ENCODE measurements at regions not wholly inside any gene's neighbourhood (a gene's known extent, or its start where the extent isn't known, plus 50 kb on each side); places are given as distances from the start of the nearest gene placed in this dataset.

DNA sequence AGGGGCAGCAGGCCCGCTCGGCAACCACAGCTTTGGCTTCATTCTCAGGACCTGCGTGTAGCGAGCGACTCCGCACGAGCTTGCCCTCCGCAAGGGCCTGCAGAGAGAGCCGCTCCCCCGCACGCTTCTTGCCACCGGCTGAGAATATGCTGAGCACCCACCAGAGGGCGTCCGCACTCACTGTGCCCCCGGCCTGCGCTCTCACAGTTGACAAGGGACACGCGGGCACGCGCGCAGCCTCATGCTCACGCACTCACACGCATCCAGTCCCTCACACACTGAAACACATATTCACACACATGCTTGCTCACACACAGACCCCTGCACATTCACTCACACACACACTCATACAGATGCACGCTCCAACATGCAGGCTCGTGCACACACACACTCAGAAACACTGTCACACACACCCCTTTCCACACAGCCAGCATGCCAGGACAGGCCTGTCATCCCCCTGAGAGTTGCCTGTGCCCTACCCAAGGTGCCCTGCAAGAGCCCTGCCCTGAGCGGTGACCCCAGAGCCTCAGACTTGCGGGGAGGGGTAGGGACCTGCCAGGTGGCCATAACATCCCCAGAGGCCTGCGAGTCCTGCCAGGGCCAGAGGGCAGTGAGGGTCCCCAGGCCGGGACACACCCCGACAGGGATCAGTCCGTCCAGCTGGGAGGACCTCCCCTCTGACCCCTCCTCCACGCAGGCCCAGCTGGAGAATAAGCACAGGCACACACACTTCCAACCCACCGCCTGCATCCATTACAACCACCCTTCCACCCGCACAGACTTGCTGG lies 174.1 kb downstream of the BMP7 start:
- TF ChIP-seq, protein P1, sequence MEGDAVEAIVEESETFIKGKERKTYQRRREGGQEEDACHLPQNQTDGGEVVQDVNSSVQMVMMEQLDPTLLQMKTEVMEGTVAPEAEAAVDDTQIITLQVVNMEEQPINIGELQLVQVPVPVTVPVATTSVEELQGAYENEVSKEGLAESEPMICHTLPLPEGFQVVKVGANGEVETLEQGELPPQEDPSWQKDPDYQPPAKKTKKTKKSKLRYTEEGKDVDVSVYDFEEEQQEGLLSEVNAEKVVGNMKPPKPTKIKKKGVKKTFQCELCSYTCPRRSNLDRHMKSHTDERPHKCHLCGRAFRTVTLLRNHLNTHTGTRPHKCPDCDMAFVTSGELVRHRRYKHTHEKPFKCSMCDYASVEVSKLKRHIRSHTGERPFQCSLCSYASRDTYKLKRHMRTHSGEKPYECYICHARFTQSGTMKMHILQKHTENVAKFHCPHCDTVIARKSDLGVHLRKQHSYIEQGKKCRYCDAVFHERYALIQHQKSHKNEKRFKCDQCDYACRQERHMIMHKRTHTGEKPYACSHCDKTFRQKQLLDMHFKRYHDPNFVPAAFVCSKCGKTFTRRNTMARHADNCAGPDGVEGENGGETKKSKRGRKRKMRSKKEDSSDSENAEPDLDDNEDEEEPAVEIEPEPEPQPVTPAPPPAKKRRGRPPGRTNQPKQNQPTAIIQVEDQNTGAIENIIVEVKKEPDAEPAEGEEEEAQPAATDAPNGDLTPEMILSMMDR (IDR thresholded peaks at IDR 0.05; ENCODE audit: borderline replicate concordance, insufficient read depth, low read depth, low read length), result peak; percentile 82
- no peak overlapping the region for H3K4me3 ChIP-seq (ENCODE audit: low read depth, low read length)

GRCh38 chr20:57092900-57093530 lies 173.4 kb downstream of the BMP7 start:
- no peak overlapping the region for H3K4me3 ChIP-seq (ENCODE audit: low read depth, low read length)
- TF ChIP-seq, protein P1 (IDR thresholded peaks at IDR 0.05; ENCODE audit: borderline replicate concordance, insufficient read depth, low read depth, low read length), result no peak

DNA sequence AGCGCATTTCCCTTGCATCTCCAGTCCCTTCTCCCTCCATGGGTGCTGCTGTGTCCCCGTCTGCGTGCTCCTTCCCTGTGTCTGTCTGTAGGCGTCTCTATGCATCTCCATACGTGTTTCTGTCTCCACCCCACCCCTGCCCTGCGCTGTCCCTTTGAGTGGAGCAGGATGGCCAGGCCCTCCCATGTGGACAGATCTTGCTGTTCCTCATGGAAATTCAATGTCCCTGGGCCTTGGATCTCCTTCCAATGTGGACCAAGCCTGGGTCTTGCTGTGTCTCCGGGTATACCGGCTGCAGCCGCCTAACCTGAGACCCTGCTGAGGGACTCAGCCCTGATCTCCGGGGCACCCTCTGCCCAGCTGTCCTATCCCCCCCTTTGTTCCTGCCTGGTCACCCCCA lies 172.7 kb downstream of the BMP7 start:
- no peak overlapping the region for H3K4me3 ChIP-seq (ENCODE audit: low read depth, low read length)
- TF ChIP-seq, protein P1 (IDR thresholded peaks at IDR 0.05; ENCODE audit: borderline replicate concordance, insufficient read depth, low read depth, low read length), result no peak

DNA sequence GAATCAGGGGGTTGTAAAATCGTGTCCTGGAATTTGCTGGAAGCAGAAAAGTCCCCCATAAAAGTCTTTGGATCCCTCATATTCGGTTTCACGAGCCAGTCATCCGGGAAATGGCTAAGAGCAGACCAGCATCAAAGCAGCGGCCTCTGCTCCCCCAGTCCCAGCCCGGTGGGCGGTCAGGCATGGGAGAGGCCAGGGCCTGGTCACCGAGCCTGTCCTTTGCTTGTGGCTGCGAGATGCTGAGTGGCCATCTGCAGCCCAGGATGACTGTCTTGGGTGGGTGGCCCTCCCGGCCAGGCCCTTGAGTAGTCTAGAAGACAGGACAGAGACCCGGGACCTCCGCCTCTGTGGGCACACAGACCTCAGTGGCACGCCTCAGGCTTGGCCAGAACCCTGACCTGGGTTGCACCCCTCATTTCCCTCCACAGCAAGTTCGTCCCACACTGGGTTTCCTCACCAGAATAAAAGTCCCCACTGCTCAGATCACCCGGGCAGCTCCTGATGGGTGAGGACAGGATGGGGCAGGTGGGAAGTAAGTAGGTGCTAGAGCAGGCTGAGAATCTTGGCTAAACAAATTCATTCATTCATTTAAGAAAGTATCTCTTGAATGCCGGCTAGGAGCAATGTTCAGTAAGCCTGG lies 172.1 kb downstream of the BMP7 start:
- TF ChIP-seq, protein P1 (IDR thresholded peaks at IDR 0.05; ENCODE audit: borderline replicate concordance, insufficient read depth, low read depth, low read length), result no peak
- H3K4me3 ChIP-seq (ENCODE audit: low read depth, low read length), result no peak overlapping the region

DNA sequence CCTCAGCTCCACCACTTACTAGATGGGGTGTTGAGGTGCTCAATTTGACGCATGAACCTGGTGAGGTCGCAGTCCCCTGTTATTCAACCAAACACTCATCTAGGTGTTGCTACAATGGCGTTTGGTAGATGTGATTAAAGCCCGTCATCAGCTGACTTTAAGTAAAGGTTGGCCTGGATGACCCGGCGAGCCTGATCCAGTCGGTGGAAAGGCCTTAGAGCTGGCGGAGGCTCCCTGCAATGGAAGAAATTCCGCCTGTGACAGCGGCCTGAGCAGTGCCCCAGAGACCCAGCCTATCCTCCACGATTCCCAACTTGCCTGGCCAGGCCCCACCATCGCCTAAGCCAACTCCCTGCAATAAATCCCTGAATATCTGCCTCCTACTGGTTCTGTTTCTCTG lies 171.4 kb downstream of the BMP7 start:
- TF ChIP-seq, protein P1 (IDR thresholded peaks at IDR 0.05; ENCODE audit: borderline replicate concordance, insufficient read depth, low read depth, low read length), result no peak
- no peak overlapping the region for H3K4me3 ChIP-seq (ENCODE audit: low read depth, low read length)

- TF ChIP-seq, protein P1 (IDR thresholded peaks at IDR 0.05; ENCODE audit: borderline replicate concordance, insufficient read depth, low read depth, low read length), result no peak
- H3K4me3 ChIP-seq (ENCODE audit: low read depth, low read length), result no peak overlapping the region
Measured at GRCh38 chr20:57095426-57095825, 171.0 kb downstream of the BMP7 start.
